ENCODE measurements at regions not wholly inside any gene's neighbourhood (a gene's known extent, or its start where the extent isn't known, plus 50 kb on each side); places are given as distances from the start of the nearest gene placed in this dataset.

GRCh38 chr13:62290542-62290941 lies 874.9 kb upstream of the PCDH20 start:
- TF ChIP-seq CTCF (IDR thresholded peaks at IDR 0.05; ENCODE audit: low read depth, low read length, missing input control) (no peak), ZBTB33 (IDR thresholded peaks at IDR 0.05) (no peak), SP1 (IDR thresholded peaks at IDR 0.05) (no peak), TAF1 (conservative IDR thresholded peaks at IDR 0.05) (no peak), MAX (IDR thresholded peaks at IDR 0.05) (no peak), RAD21 (IDR thresholded peaks at IDR 0.05) (no peak), YY1 (IDR thresholded peaks at IDR 0.05) (no peak), GABPA (IDR thresholded peaks at IDR 0.05 in 1 of 2, conservative IDR thresholded peaks at IDR 0.05 in 1 of 2) (no peak), NR2F2 (IDR thresholded peaks at IDR 0.05) (no peak)

Measured in liver (tissue), 3 donors.